Activated CD4-positive, alpha-beta T cell treated with anti-CD3 and anti-CD28 coated beads, Interleukin-2, amount 50 U/mL, for 24 hours (primary cell): ENCODE measurements at regions not wholly inside any gene's neighbourhood (a gene's known extent, or its start where the extent isn't known, plus 50 kb on each side); places are given as distances from the start of the nearest gene placed in this dataset.

Experiments used
- DNase-seq, 2 donors: peaks; one replicate each; pipeline ENCODE4 v3.0.0-alpha.2; 2020; ENCODE audit warnings: low read depth in 1 of 2, low spot score in 1 of 2

DNA sequence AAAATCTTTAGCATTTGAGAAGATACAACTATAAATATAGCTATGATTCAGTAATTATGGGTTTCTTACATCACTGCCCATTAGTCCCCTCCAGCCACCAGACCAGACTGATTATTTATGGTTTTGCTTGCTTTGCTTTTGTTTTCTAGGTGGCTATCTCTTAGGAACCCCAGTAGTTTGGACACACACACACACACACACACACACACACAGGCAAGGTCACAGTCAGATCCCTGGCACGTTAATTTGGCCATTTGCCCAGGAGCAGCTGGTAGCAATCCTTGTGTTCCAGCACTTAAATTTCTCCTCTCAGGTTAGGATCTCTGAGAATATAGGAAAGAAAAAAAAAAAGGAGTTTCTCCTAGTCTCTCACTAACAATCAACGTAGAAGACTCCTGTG is 90.2 kb upstream of the RESF1 start:
- no peak for DNase-seq

DNA sequence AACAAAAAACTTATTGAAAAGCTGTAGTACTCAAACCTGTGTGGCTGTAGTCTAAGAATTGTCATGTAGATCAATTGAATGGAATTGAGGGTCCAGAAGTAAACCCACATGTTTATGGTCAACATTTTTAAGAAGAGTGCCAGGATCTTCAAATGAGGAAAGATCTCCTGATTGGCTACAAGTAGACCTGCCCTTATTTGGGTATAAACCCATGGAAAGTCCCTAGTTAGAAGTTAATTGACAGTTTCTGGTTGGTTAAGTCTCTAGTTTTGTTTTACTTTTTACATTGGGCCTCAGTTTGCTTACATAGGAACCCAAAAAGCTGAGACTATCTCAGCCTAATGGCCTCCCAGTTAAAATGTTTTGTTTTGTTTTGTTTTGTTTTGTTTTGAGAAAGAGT is 91.9 kb upstream of the RESF1 start:
- DNase-seq: no peak

DNA sequence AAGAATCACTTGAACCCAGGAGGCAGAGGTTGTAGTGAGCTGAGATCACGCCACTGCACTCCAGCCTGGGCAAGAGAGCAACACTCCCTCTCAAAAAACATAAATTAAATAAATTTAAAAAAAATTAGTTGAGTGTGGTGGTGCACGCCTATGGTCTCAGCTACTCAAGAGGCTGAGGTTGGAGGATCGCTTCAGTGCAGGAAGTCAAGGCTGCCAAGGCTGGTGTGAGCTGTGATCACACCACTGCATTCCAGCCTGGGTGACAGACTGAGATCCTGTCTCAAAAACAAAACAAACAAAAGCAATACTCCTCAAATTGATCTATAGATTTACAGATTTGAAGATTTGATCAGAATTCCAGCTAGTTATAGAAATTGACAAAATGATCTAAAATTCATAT is 92.7 kb upstream of the RESF1 start:
- no peak for DNase-seq

DNA sequence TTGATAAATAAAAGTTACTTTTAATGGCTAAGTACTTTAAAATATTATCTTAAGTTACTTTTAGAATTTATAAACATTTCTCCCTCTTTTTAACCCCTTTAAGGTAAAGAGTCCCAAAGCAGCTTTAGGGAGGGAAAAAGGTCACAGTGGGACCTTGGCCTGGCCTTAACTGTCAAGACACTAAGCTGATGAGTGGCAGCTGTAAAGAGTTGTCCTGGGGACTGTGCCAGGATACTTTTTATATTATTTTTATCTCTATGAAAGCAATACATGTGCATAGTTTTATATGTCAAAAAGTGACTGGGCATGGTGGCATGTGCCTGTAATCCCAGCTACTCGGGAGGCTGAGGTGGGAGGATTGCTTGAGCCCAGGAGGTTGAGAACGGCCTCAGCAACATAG is 94.2 kb upstream of the RESF1 start:
- no peak for DNase-seq

DNA sequence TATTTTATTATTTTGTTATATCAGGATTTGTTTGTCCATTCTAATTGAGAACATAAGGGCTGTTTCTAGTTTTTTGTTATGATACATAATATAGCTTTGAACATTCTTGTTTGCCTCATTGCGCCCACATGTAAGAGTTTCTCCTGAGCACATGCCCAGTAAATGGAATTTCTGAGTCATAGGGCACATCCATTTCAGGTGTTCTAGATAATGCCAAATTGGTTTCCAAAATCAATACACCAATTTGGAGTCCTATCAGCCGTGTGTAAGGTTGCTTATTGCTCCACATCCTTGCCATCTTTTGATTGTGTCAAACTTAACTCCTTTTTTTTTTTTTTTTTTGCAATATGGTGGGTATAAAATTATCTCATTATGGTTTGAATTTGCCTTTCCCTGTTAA is 97.9 kb upstream of the RESF1 start:
- no peak for DNase-seq

DNA sequence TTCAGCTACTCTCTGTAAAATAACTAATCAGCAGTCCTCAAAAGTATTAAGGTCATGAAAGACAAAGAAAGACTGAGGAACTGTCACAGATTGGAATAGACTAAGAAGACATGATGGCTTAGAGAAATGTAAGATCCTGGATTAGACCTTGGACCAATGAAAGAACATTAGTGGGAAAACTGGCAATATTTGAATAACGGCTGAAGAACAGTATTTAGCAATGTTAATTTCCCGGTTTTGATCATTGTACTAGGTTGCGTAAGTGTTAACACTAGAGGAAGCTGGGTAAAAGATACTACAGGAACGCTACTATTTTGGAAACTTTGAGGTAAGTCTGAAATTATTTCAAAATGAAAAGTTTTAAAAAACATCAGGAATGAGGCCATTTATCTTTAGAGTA is 98.8 kb upstream of the RESF1 start:
- no peak for DNase-seq

DNA sequence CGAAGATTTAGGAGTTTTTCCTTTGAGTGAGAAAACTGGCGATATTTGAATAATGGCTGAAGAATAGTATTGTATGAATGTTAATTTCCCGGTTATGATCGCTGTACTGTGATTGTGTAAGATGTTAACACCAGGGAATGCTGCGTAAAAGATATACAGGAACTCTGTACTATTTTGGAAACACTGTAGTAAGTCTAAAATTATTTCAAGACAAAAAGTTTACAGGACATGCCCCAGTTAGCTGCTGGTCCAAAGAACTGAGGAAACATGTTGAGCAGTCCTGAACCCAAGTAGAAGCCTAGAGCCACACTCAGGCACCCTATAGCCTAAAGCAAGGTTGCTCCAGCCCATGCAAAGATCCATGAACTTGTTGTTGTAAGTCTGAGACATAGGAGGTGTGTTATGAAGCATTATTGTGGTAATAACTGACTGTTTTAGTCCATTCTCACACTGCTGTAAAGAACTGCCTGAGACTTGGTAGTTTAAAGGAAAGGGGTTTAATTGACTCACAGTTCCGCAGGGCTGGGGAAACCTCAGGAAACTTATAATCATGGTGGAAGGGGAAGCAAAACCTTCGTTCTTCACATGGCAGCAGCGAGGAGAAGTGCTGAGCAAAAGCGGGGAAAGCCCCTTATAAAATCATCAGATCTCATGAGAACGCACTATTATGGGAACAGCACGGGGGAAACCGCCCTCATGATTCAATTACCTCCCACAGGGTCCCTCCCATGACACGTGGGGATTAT is 99.8 kb upstream of the RESF1 start:
- DNase-seq: no peak

DNA sequence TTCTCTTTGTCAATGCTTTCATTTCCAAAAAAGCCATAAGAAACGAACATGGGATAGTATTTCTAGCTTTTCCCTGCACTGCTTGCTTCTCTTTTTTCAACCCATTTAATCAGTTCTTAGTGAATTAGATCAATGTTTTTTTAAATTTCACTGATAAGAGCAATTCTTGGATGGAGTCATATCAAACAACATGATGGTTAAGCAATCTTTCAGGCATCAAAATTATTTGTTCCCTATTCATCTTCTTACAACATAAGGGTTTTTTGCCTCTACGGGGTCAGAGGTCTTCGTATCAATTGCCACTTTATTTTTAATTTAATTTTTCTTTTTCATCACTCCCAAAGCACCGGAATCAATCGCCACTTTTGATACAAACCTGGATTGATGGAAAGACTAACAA is 103.8 kb upstream of the RESF1 start:
- no peak for DNase-seq

DNA sequence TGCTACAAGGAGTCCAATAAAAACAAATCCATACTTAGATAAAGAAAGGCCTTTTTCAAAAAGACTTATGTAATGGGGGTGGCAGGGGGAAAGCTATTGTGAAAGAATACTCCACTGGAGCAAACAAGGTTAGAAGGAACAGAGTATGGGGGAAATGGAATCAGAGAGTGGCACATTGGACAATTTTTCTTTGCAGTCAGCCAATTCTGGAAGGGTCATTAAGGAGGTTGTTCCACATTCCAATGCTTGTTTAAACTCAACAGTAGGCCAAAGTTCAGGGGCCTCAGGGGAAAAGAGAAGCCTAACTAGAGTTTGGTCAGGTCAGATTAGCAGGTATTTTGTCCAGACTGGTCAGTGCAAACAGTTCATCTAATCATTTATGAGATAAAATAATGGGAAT is 105.2 kb upstream of the RESF1 start:
- DNase-seq: no peak

DNA sequence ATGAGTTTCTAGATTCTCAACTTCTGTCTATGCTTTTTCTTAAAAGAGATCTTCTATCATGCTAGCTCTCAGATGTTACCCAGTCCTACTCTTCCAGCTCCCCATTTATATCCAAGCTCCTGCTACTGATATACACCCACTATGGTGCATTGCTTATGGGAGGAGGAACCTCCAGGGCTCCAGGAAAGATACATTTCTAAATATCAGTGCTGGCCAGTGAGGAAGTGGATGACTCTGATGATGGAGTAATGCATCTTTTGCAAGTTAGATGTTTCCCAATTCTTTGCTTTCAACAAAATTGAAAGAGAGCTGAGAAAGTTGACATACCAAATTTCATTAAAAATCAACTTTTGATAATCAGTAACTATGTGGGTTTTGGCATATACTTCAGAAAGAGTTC is 105.7 kb upstream of the RESF1 start:
- no peak for DNase-seq

DNA sequence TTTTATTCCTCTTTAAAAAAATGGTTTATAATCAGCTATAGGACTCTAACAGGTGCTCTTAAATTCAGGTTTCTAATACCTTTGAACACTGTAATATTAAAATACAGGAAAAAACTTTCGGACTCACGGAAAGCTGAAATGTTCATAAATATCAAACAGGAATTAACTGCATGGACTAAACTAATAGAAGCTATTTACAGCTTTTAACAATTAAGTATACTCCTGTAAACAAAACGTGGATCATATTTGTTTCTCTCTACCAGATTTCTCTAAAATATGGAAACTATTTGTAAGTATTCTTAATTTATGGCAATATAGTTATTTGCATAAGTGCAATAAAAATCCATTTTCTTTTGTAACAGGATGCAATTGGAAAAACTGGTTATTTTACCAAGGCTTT is 108.9 kb upstream of the RESF1 start:
- DNase-seq: no peak

DNA sequence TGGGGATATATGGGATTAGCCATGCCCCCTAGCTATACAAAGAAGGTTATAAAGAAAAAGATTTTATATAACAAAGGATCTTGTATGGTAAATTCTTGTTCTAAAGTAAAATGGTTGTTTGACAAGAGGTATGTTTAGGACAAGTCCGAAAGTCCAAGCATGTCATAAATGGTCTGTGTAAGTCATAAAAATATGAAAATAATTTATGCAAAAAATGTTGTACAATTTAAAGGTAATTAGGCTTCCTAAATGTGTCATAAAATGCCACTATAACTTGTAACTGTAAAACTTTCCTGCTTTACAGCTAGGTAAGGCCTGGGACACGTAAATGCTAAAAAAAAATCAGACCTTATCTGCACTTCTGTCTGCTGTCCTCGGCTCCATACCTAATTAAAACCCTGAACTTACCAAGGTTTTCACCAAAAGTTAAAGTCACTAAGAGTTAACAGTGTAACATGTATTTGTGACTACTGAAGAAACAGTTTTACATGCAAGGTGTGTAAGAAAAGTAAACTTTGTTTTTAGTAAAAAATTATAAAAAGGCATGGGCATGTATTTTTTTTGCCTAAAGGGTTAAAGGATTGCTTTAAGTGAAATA is 110.0 kb upstream of the RESF1 start:
- DNase-seq: no peak

DNA sequence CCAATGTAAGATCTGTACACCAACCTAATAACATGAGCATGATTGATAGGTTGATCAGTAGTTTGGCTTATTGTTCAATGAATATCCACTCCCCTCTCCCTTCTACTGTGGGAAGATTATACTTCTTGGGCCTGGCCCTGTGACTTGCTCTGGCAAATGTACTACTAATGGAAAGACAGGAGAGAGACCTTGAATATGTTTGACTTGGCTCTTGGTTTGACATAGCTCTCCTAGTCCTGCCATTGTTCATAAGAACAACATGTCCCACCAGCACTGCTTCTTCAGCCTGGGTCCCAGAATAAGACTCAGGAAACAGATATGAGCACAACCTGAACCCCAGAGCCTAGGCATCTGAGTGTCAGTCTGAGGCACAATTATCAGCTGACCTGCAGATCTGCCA is 112.8 kb upstream of the RESF1 start:
- no peak for DNase-seq

DNA sequence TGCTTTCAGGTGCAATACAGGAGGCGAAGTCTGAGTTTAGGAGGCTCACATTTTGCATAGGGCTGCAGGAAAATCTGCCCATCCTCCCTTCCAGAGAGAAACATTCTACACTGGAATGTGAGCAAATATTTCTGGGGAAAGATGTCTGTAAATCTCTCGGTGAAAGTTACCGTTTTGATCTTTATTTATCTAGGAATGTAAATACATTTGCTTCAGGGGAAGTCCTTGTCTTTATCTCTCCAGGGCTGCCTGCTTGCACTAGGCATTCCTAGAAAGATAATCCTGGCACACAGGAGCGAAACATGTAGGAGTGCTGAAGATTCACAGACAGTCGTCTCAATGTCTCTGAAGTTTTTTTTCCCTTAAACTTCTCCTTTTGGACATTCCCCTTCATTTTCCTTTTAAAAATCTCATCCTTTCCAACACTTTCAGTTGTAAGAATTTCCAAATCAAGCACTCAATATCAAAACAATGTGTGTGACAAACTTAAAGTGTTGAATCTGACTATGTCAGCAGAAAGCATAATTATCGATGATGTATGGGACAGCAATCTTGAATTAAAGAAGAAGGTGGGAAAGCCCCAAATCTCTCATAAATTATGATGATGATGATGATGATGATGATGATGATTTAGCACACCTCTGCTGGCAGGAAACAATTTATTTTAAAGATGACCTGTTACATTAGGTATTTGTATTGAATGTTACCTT is 113.4 kb upstream of the RESF1 start:
- no peak for DNase-seq

DNA sequence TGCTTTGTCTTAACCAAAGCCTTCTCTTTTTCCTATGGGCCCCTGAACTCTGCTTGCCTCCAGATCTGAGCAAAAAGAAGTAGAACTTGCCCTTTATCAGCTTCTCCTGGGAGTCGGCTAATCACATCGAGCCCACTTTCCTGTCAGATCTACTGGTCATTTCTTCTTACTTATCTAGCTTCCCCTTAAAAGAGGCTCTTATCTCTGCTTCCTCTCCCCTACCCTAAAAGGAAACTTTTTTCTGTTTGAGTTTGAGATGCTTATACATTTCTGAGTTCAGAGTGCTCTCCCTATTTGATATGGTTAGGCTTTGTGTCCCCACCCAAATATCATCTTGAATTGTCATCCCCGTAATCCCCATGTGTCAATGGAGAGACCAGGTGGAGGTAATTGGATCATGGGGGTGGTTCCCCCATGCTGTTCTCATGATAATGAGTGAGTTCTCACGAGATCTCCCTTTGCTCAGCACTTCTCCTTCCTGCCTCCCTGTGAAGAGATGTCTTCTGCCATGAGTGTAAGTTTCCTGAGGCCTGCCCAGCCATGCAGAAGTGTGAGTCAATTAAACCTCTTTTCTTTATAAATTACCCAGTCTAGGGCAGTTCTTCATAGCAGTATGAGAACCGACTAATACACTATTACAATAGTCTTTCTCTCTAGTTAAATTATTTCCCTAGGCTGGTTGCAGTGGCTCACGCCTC is 114.7 kb upstream of the AMN1 start:
- DNase-seq: no peak

DNA sequence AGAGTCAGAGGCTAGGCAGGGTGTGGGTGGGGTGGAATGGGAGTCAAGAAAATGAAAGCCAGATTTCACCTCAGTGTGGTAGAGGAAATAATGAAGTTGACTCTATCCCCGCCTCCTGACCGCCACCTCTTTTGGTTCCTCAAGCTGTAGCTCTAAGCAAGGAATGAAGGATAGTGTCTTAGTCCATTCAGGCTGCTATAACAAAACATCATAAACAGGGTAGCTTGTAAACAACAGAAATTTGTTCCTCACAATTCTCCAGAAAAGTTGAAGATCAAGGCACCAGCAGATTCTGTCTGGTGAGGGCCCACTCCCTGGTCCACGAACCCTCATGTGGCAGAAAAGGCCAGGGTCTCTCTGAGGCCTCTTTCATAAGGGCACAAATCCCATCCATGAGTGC is 109.1 kb upstream of the AMN1 start:
- no peak for DNase-seq

DNA sequence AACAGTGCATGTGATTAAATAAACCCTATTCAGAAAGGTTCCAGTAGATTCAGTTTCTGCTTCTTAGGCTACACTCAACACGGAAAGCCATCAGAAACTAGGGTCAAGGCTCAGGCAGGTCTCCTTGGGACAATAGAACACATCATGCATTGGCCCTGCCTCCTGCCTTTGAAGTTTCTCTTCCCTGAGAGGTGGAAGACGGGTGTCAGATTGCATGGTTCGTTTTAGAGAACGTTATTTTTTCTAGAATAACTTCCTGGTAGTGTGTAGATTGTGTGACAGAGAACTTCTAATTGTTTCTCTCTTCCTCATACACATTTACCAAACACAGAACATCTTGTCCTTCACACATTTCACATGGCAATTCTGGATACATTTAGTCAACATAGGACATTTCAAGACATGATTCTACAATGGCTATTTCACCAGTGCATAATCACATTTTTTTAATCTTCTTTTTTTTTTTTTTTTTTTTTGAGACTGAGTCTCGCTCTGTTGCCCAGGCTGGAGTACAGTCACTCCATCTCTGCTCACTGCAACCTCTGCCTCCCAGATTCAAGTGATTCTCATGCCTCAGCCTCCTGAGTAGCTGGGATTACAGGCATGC is 106.6 kb upstream of the AMN1 start:
- no peak for DNase-seq

DNA sequence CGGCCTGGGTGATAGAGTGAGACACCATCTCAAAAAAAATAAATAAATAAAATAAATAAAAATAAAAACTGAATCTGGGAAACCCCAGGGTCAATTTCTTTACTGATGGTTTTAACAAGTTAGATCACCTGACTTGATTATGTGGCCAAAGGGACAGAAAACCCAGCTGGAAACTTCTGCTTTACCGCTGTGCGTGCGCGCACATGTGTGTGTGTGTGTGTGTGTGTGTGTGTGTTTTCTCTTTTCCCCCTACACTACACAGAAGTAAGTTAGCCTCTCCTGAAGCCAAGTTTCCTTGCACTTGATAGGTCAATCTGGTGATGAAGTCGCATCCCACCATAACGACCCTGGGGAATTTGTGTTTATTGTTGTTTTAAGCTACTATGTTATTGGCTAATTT is 105.3 kb upstream of the AMN1 start:
- DNase-seq: no peak

DNA sequence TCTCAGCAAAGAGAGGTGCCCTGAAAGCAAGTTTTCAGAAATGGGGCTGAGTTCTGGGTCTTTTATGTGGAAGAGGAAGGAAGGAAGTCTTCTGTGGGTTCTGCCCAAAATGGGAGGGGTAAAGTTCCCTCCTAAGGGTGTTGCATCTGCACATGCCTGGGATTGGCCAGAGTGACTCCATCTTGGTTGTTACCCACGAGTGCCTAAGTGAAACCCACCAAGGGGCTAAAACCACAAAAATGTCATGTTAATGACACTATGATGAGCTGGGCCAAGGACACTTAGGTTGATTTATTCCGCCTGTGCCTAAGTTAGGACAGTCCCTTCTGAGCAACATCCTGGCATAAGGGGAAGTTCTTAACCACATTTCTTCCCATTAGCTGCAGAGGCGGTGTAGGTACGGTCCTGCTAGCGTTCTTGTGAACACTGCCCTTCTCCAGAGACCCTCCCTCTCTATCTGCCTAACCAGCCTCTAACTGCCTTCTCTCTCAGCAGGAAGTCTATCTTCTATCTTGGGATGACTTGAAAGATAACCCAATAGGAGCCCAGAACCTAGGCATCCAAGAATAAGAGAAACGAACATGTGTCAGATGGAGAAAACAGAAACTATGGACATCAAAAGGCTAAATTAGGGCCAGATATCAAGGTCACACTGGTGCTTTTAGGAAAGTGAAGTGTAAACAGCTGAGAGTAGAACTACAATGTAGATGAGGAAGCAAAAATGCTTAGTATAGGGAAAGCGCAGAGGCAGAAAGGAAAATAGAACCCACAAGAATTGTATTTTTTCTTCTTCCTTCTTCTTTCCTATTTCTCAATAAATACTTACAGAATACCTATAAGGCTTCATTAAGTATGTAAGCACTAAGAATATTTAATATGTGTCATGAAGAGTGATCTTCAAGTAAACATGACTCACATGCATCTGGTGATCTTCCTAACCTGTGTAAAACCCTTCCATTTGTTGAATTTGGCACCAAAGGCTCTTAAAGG is 104.2 kb upstream of the AMN1 start:
- DNase-seq: peak in 1 of 2 donors; percentile 17

DNA sequence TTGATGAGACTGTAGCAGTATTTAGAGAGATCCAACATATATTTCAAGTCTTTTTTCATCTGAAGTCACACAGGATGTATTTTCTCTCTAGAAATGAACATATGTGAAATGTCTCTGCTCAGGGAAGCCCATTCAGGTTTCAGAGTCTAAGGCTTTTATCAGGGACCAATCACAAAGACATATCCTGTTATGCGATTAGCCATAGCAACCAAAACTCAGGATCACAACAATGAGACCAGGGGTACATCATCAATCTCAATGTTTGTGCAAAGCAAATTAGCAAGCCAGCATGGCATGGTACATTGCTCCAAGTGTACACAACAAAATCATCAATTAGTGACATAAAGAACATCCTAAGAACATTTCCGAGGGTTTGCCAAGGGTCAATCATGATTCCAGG is 99.2 kb upstream of the AMN1 start:
- no peak for DNase-seq
